Endothelial cell of umbilical vein (primary cell): ENCODE measurements at regions not wholly inside any gene's neighbourhood (a gene's known extent, or its start where the extent isn't known, plus 50 kb on each side); places are given as distances from the start of the nearest gene placed in this dataset.

Experiments
- POLR2AphosphoS5 ChIP-seq: IDR thresholded peaks from 2 replicates; pipeline ENCODE4 v1.6.1; 2012; ENCODE audit warnings: low read depth, mild to moderate bottlenecking, control low read depth, low read length, moderate library complexity; ENCODE audit not compliant: insufficient read depth
- TF ChIP-seq, protein P1 (sequence below), 2 donors: IDR thresholded peaks; 1 replicate in 1 of 2; 2 replicates in 1 of 2; pipeline ENCODE4 v1.5.1; 2011; ENCODE audit warnings: low read length in 2 of 2, mild to moderate bottlenecking in 2 of 2, moderate library complexity in 2 of 2, control low read depth in 1 of 2, inconsistent platforms in 1 of 2, low read depth in 1 of 2; ENCODE audit not compliant: insufficient read depth in 1 of 2; ENCODE audit errors: extremely low read depth in 1 of 2

DNA sequence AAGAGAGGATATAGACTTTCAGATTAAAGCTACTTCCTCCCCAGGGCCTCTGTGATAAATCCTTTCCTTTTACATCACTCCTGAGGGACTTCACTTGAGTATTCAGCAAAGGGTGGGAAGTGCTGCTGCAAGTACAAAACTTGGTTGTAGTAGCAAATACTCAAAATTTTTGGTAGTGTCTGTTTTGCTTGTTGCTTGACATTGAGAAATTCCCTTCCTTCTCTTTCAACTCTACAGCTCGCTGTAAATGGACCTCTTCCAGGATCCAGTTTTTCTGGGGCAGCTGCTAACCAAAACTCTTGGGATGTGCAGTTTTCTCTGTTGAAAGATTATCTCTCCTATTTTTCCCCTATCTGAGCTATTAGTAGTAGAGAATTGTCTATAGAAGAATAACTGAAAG is 472.0 kb downstream of the CD109 start:
- TF ChIP-seq, protein P1, sequence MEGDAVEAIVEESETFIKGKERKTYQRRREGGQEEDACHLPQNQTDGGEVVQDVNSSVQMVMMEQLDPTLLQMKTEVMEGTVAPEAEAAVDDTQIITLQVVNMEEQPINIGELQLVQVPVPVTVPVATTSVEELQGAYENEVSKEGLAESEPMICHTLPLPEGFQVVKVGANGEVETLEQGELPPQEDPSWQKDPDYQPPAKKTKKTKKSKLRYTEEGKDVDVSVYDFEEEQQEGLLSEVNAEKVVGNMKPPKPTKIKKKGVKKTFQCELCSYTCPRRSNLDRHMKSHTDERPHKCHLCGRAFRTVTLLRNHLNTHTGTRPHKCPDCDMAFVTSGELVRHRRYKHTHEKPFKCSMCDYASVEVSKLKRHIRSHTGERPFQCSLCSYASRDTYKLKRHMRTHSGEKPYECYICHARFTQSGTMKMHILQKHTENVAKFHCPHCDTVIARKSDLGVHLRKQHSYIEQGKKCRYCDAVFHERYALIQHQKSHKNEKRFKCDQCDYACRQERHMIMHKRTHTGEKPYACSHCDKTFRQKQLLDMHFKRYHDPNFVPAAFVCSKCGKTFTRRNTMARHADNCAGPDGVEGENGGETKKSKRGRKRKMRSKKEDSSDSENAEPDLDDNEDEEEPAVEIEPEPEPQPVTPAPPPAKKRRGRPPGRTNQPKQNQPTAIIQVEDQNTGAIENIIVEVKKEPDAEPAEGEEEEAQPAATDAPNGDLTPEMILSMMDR (IDR thresholded peaks at IDR 0.05; ENCODE audit: extremely low read depth in 1 of 2, insufficient read depth in 1 of 2, low read depth in 1 of 2, low read length in 2 of 2) = no peak
- TF ChIP-seq POLR2AphosphoS5 = no peak
